Adrenal gland (tissue), 9 donors: ENCODE measurements at regions not wholly inside any gene's neighbourhood (a gene's known extent, or its start where the extent isn't known, plus 50 kb on each side); places are given as distances from the start of the nearest gene placed in this dataset.

ENCODE experiments used
- DNase-seq, 7 donors: peaks; one replicate each; pipeline ENCODE4 v3.0.0-alpha.2; 2019 to 2020
- H3K27ac ChIP-seq, 5 donors: fragments of 200-600 bp; sonication (generic) in 4 of 5; 1 replicate in 3 of 5; 2 replicates in 2 of 5; pipeline versions ENCODE4 v1.5.1 to v1.8.0; 2016 to 2020; ENCODE audit warnings: mild to moderate bottlenecking in 1 of 5
- H3K27me3 ChIP-seq: fragments of 200-600 bp; 2 replicates; pipeline ENCODE4 v1.8.0; 2021
- H3K36me3 ChIP-seq, 2 donors: fragments of 200-600 bp; replicated peaks in 1 of 2; 1 replicate in 1 of 2; 2 replicates in 1 of 2; pipeline versions ENCODE4 v1.5.1 to v1.8.0; 2018 to 2022
- H3K4me1 ChIP-seq, 2 donors: fragments of 200-600 bp; replicated peaks in 1 of 2; 1 replicate in 1 of 2; 2 replicates in 1 of 2; pipeline versions ENCODE4 v1.5.1 to v1.8.0; 2018 to 2021
- H3K4me3 ChIP-seq, 4 donors: fragments of 200-600 bp; sonication (generic) in 3 of 4; one replicate each; pipeline ENCODE4 v1.5.1; 2016 to 2018
- H3K9me3 ChIP-seq, 3 donors: fragments of 200-600 bp; sonication (generic) in 1 of 3; replicated peaks in 1 of 3; 1 replicate in 2 of 3; 2 replicates in 1 of 3; pipeline versions ENCODE4 v1.5.1 to v1.8.0; 2016 to 2021
- CTCF ChIP-seq, 6 experiments: fragments of 450-650 bp in 4 of 6; fragments of 200-600 bp in 2 of 6; sonication (generic) in 1 of 6; IDR thresholded peaks; 1 replicate in 5 of 6; 2 replicates in 1 of 6; pipeline versions ENCODE4 v1.5.1 to v1.8.0; 2016 to 2021; ENCODE audit warnings: antibody characterized with exemption in 6 of 6, mild to moderate bottlenecking in 2 of 6, moderate library complexity in 1 of 6
- POLR2A ChIP-seq, 2 donors: fragments of 450-650 bp; IDR thresholded peaks; one replicate each; pipeline ENCODE4 v1.6.1; 2017; ENCODE audit warnings: antibody characterized with exemption in 2 of 2, mild to moderate bottlenecking in 2 of 2, moderate library complexity in 1 of 2
- WGBS, 4 donors: extraction: QIAGEN DNeasy Blood & Tissue Kit in 2 of 4; methylation state at CpG; one replicate each; pipeline versions ENCODE4 v1.1.5 to v1.1.7; 2013 to 2017; 5-methylcytosine and 5-hydroxymethylcytosine counted together
- intact Hi-C, 2 donors: fragments of 100-400 bp; cut with DNase I; formaldehyde crosslinking; loops; one replicate each; pipeline versions ENCODE4 v1.14.1 to v1.15.0; 2022 to 2023
- donor health status: healthy with polysubstance abuse.
- donor health status: Bipolar disorder and iron deficiency.
- donor health status: DM: yes; HTN: yes; CAD: no.
- donor health status: DM: no; HTN: no; CAD: no.
- donor health status: DM: no; HTN: no; CAD: no.

DNA sequence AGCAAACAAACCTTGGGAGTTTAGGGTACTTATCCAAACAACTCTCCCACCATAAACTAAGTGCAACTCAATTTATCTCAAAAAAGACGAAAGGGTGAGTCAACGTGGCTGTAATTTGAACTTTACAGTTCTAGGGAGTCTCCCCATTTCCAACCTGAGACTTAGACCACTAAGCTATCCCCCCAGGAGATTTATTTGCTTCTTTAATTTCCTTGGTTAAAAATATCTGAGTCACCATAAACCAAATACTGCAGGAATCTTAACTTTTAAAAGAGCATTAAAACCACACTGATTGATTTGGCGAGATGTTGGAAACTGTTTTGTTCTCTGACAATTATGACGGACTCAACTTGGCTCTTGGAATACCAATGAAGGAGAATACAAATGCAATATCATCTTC, 299.3 kb upstream of the SOX9 start:
- H3K4me3 ChIP-seq: no peak overlapping the region
- 60 to 75% (median 69%) methylated on average over 4 of the region's 4 CpGs for WGBS, 4 donors
- no peaks in the 10 kb centered on the region for H3K9me3 ChIP-seq
- no peaks in the 10 kb centered on the region for H3K36me3 ChIP-seq
- intact Hi-C loops: no loop called here
- no peak for TF ChIP-seq CTCF (IDR thresholded peaks at IDR 0.05)
- no peak for TF ChIP-seq POLR2A (IDR thresholded peaks at IDR 0.05)
- no peak overlapping the region for H3K27ac ChIP-seq
- H3K27me3 ChIP-seq: no peaks in the 10 kb centered on the region
- DNase-seq: no peak
- no peaks in the 10 kb centered on the region for H3K4me1 ChIP-seq

- no peaks in the 10 kb centered on the region for H3K9me3 ChIP-seq
- no peak for TF ChIP-seq CTCF (IDR thresholded peaks at IDR 0.05)
- TF ChIP-seq POLR2A (IDR thresholded peaks at IDR 0.05): no peak
- no peaks in the 10 kb centered on the region for H3K36me3 ChIP-seq
- 62 to 73% (median 68%) methylated on average over 4 of the region's 4 CpGs for WGBS, 4 donors
- intact Hi-C loops: no loop called here
- no peak overlapping the region for H3K27ac ChIP-seq
- no peak for DNase-seq
- H3K27me3 ChIP-seq: peaks cover 3% of the 10 kb centered on the region
- no peaks in the 10 kb centered on the region for H3K4me1 ChIP-seq
- H3K4me3 ChIP-seq: no peak overlapping the region
Observed at GRCh38 chr17:71824671-71825070, 296.1 kb upstream of the SOX9 start.

DNA sequence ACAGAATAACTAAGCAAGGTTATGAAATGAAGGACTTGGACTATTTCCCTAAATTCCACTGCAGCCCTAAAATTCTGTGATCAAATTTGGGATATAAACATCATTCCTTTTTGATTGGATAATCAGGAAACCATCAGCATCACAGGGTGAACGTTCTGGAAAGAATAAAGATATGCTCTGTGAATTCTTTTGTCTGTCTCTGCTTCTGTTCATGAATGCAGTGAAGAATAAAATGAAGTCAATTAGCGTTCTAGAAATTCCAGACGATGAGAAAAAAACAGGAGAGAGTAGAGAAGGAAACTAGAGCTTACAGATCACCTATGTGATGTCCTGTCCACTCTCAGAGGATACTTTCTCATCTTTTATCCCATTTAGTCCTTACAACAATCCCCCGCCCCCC, 295.1 kb upstream of the SOX9 start:
- Histone ChIP-seq H3K4me3 (no peak overlapping the region), H3K36me3 (no peaks in the 10 kb centered on the region), H3K4me1 (no peaks in the 10 kb centered on the region), H3K27me3 (peaks cover 8% of the 10 kb centered on the region), H3K9me3 (no peaks in the 10 kb centered on the region), H3K27ac (no peak overlapping the region)
- DNase-seq: no peak
- WGBS, 4 donors: 49 to 67% (median 61%) methylated on average over 4 of the region's 4 CpGs
- intact Hi-C loops: no loop called here
- TF ChIP-seq CTCF (IDR thresholded peaks at IDR 0.05): no peak

GRCh38 chr17:71828182-71828596, 292.6 kb upstream of the SOX9 start:
- TF ChIP-seq POLR2A (IDR thresholded peaks at IDR 0.05) (no peak), CTCF (IDR thresholded peaks at IDR 0.05) (no peak)
- no peaks in the 10 kb centered on the region for H3K36me3 ChIP-seq
- no peaks in the 10 kb centered on the region for H3K4me1 ChIP-seq
- 13 to 23% (median 14%) methylated on average over 3 to 5 of the region's 5 CpGs for WGBS, 4 donors
- DNase-seq: no peak
- H3K9me3 ChIP-seq: no peaks in the 10 kb centered on the region
- H3K27me3 ChIP-seq: peaks cover 20% of the 10 kb centered on the region
- H3K4me3 ChIP-seq: no peak overlapping the region
- intact Hi-C loops: no loop called here
- no peak overlapping the region for H3K27ac ChIP-seq
